Neutrophil (primary cell): ENCODE measurements at regions not wholly inside any gene's neighbourhood (a gene's known extent, or its start where the extent isn't known, plus 50 kb on each side); places are given as distances from the start of the nearest gene placed in this dataset.

Experiments
- H3K27ac ChIP-seq: fragments of 200-600 bp; sonication (generic); 2 replicates; pipeline ENCODE4 v1.5.1; 2016; ENCODE audit warnings: mild to moderate bottlenecking, moderate library complexity
- H3K27me3 ChIP-seq: fragments of 200-600 bp; sonication (generic); 2 replicates; pipeline ENCODE4 v1.6.0; 2016; ENCODE audit warnings: mild to moderate bottlenecking
- H3K36me3 ChIP-seq: fragments of 200-600 bp; sonication (generic); 2 replicates; pipeline ENCODE4 v1.5.1; 2017
- H3K4me1 ChIP-seq, 2 experiments: fragments of 200-600 bp in 1 of 2; sonication (generic) in 1 of 2; 1 replicate in 1 of 2; 2 replicates in 1 of 2; pipeline versions ENCODE4 v1.5.1 to v1.6.1; 2013 to 2016; ENCODE audit warnings: low read depth in 1 of 2, low read length in 1 of 2, mild to moderate bottlenecking in 1 of 2, moderate library complexity in 1 of 2; ENCODE audit not compliant: control insufficient read depth in 1 of 2, insufficient read depth in 1 of 2
- H3K4me3 ChIP-seq, 2 experiments: fragments of 200-600 bp in 1 of 2; sonication (generic) in 1 of 2; 1 replicate in 1 of 2; 2 replicates in 1 of 2; pipeline ENCODE4 v1.5.1; 2013 to 2016; ENCODE audit warnings: low read depth in 1 of 2, low read length in 1 of 2, mild to moderate bottlenecking in 1 of 2, moderate library complexity in 1 of 2
- H3K9me3 ChIP-seq: fragments of 200-600 bp; sonication (generic); 2 replicates; pipeline ENCODE4 v1.5.1; 2016
- TF ChIP-seq, protein P1 (sequence below): fragments of 200-600 bp; sonication (generic); IDR thresholded peaks from 2 replicates; pipeline ENCODE4 v1.5.1; 2016; ENCODE audit warnings: antibody characterized with exemption

- Histone ChIP-seq H3K27ac (no peak overlapping the region), H3K36me3 (no peaks in the 10 kb centered on the region), H3K9me3 (no peaks in the 10 kb centered on the region), H3K27me3 (peaks cover 22% of the 10 kb centered on the region), H3K4me3 (no peak overlapping the region), H3K4me1 (no peaks in the 10 kb centered on the region)
- TF ChIP-seq, protein P1, sequence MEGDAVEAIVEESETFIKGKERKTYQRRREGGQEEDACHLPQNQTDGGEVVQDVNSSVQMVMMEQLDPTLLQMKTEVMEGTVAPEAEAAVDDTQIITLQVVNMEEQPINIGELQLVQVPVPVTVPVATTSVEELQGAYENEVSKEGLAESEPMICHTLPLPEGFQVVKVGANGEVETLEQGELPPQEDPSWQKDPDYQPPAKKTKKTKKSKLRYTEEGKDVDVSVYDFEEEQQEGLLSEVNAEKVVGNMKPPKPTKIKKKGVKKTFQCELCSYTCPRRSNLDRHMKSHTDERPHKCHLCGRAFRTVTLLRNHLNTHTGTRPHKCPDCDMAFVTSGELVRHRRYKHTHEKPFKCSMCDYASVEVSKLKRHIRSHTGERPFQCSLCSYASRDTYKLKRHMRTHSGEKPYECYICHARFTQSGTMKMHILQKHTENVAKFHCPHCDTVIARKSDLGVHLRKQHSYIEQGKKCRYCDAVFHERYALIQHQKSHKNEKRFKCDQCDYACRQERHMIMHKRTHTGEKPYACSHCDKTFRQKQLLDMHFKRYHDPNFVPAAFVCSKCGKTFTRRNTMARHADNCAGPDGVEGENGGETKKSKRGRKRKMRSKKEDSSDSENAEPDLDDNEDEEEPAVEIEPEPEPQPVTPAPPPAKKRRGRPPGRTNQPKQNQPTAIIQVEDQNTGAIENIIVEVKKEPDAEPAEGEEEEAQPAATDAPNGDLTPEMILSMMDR, result no peak
Measured at GRCh38 chr10:124164264-124164663, 70.9 kb upstream of the CHST15 start.

DNA sequence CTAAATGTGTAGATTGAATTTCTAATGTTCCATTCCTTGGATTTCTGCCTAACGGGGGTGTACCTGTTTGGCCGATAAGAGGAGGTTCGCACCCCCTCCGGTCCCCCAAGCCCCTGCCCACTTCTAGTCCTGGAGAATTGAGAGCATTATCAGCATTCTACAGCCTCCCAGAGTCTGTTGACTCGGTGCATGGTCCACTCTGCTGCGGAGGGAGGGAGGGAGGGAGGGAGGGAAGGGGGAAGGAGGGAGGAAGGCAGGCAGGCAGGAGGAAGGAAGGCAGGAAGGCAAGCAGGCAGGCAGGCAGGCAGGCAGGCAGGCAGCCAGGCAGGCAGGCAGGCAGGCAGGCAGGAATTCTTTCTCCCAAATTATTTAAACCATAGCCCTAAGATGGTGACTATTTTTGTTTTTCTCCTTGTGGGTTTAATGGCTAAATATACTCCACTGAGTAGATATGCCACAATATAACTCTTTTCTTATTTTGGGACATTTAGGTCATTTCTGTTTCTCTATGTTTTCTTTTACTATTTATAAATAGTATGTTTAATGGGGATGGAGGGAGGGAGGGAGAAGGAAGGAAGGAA lies 69.5 kb upstream of the CHST15 start:
- TF ChIP-seq, protein P1, result no peak
- H3K27ac ChIP-seq, result no peak overlapping the region
- peaks cover 25% of the 10 kb centered on the region for H3K27me3 ChIP-seq
- no peaks in the 10 kb centered on the region for H3K4me1 ChIP-seq
- H3K9me3 ChIP-seq, result no peaks in the 10 kb centered on the region
- H3K4me3 ChIP-seq, result no peak overlapping the region
- no peaks in the 10 kb centered on the region for H3K36me3 ChIP-seq

GRCh38 chr10:124162136-124162535 lies 68.7 kb upstream of the CHST15 start:
- H3K27ac ChIP-seq, result no peak overlapping the region
- TF ChIP-seq, protein P1, result no peak
- peaks cover 0 to 2% of the 10 kb centered on the region in 2 experiments for H3K4me1 ChIP-seq

DNA sequence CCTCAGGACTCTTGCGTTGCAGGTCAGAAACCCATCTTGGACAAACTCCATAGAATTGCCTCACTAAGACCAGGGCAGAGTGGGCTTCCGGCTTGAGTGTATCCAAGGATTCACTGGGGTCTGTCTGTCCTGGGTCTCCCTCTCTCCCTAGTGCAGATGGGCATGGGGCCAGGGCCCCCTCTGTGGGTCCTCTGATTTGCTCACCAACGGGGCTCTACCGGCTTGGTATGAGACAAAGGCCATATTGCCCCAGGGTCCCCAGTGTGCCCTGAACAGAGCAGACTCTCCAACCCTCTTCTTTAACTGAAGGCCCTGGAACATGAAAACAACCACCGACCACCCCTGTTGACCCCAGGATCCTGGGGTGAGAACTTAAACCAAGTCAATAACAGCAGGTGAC lies 68.2 kb upstream of the CHST15 start:
- Histone ChIP-seq H3K9me3 (no peaks in the 10 kb centered on the region), H3K27me3 (peaks cover 25% of the 10 kb centered on the region), H3K27ac (no peak overlapping the region), H3K4me3 (no peak overlapping the region), H3K4me1 (peaks cover 5 to 7% of the 10 kb centered on the region in 2 experiments), H3K36me3 (no peaks in the 10 kb centered on the region)
- TF ChIP-seq, protein P1, result no peak

More at GRCh38 chr10:124162136-124162535, 68.7 kb upstream of the CHST15 start:
- no peaks in the 10 kb centered on the region for H3K36me3 ChIP-seq
- peaks cover 25% of the 10 kb centered on the region for H3K27me3 ChIP-seq
- H3K9me3 ChIP-seq, result no peaks in the 10 kb centered on the region
- no peak overlapping the region for H3K4me3 ChIP-seq

DNA sequence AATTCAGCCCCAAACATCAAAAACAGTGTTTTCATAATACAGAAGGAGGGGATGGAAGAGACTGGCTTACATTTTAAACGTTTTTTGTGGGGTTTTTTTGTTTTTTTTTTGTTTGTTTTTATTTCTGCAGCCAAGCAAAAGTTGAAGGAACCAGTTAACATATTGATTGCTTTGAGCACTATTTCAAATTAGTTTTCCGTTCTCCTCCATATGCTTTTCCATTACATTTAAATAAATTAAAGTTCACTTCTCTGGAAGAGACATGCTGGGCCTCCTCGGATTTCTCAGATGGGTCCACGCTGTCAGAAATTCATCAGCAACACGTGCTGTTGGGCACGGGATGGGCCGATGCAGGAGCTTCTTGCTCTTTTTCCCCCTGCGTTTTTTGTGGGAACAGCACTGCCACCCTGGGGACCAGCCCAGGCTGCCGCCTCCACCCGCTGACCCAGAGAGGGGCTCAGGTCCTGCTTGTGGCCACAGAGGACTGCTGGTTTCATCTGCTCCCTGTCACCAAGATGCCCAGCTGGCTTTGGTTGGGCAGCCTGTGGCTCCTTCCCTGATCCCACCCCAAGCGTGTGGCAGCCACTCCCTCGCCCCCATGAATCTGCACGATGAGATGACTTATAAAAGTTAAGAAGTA lies 67.7 kb upstream of the CHST15 start:
- Histone ChIP-seq H3K27ac (no peak overlapping the region), H3K27me3 (peaks cover 25% of the 10 kb centered on the region), H3K9me3 (no peaks in the 10 kb centered on the region), H3K4me1 (peaks cover 10 to 13% of the 10 kb centered on the region in 2 experiments), H3K4me3 (no peak overlapping the region), H3K36me3 (no peaks in the 10 kb centered on the region)
- TF ChIP-seq, protein P1, result no peak
